Trophoblast cell (in vitro differentiated cells and primary cell): ENCODE measurements at regions not wholly inside any gene's neighbourhood (a gene's known extent, or its start where the extent isn't known, plus 50 kb on each side); places are given as distances from the start of the nearest gene placed in this dataset.
"Not testable (repeated sequence)": the region's sequence is repeated elsewhere in the genome, so short reads cannot be mapped to it uniquely, and the experiment has no call there.

Source experiments
- DNase-seq, 2 donors: peaks; one replicate each; pipeline ENCODE4 v3.0.0-alpha.2; 2016
- H2AFZ ChIP-seq: 2 replicates; pipeline ENCODE4 v1.6.1; 2013; ENCODE audit warnings: low read length, moderate library complexity, mild to moderate bottlenecking; ENCODE audit not compliant: insufficient read depth, poor library complexity
- H2AK5ac ChIP-seq: 2 replicates; pipeline ENCODE4 v1.6.1; 2013; ENCODE audit warnings: mild to moderate bottlenecking, low read length
- H2BK120ac ChIP-seq: 2 replicates; pipeline ENCODE4 v1.6.1; 2013; ENCODE audit warnings: low read length, mild to moderate bottlenecking, moderate library complexity; ENCODE audit not compliant: insufficient read depth, poor library complexity
- H2BK12ac ChIP-seq: 2 replicates; pipeline ENCODE4 v1.6.1; 2013; ENCODE audit warnings: mild to moderate bottlenecking, low read length, moderate library complexity
- H2BK5ac ChIP-seq: 2 replicates; pipeline ENCODE4 v1.6.1; 2013; ENCODE audit warnings: low read length, low read depth, moderate library complexity, mild to moderate bottlenecking; ENCODE audit not compliant: poor library complexity
- H3K14ac ChIP-seq: 2 replicates; pipeline ENCODE4 v1.6.1; 2013; ENCODE audit warnings: mild to moderate bottlenecking, low read length
- H3K18ac ChIP-seq: 2 replicates; pipeline ENCODE4 v1.6.1; 2013; ENCODE audit warnings: mild to moderate bottlenecking, low read length
- H3K23ac ChIP-seq: 2 replicates; pipeline ENCODE4 v1.6.1; 2013; ENCODE audit warnings: low read length
- H3K27ac ChIP-seq: 2 replicates; pipeline ENCODE4 v1.5.1; 2013; ENCODE audit warnings: low read depth, mild to moderate bottlenecking, inconsistent platforms, low read length, moderate library complexity
- H3K27me3 ChIP-seq: 2 replicates; pipeline ENCODE4 v1.6.1; 2013; ENCODE audit warnings: inconsistent platforms, mild to moderate bottlenecking, low read length, moderate library complexity; ENCODE audit not compliant: insufficient read depth
- H3K36me3 ChIP-seq, 2 experiments: 1 replicate in 1 of 2; 2 replicates in 1 of 2; pipeline ENCODE4 v1.6.1; 2013; ENCODE audit warnings: low read length in 2 of 2, mild to moderate bottlenecking in 2 of 2, moderate library complexity in 1 of 2; ENCODE audit not compliant: insufficient read depth in 2 of 2, control insufficient read depth in 1 of 2
- H3K4ac ChIP-seq: 2 replicates; pipeline ENCODE4 v1.6.1; 2013; ENCODE audit warnings: low read depth, mild to moderate bottlenecking, low read length, moderate library complexity
- H3K4me1 ChIP-seq, 2 experiments: 1 replicate in 1 of 2; 2 replicates in 1 of 2; pipeline ENCODE4 v1.6.1; 2013; ENCODE audit warnings: low read length in 2 of 2, mild to moderate bottlenecking in 2 of 2, moderate library complexity in 1 of 2; ENCODE audit not compliant: insufficient read depth in 2 of 2, control insufficient read depth in 1 of 2
- H3K4me2 ChIP-seq: 2 replicates; pipeline ENCODE4 v1.6.1; 2013; ENCODE audit warnings: inconsistent platforms, mild to moderate bottlenecking, low read length, moderate library complexity
- H3K4me3 ChIP-seq: 2 replicates; pipeline ENCODE4 v1.5.1; 2013; ENCODE audit warnings: mild to moderate bottlenecking, low read depth, low read length, inconsistent platforms
- H3K79me1 ChIP-seq: one replicate; pipeline ENCODE4 v1.6.1; 2013; ENCODE audit warnings: low read length
- H3K79me2 ChIP-seq: 2 replicates; pipeline ENCODE4 v1.6.1; 2013; ENCODE audit warnings: low read length, mild to moderate bottlenecking; ENCODE audit not compliant: control insufficient read depth, insufficient read depth, poor library complexity
- H3K9ac ChIP-seq: 2 replicates; pipeline ENCODE4 v1.6.1; 2013; ENCODE audit warnings: mild to moderate bottlenecking, low read length
- H3K9me3 ChIP-seq: 2 replicates; pipeline ENCODE4 v1.6.1; 2013; ENCODE audit warnings: low read depth, mild to moderate bottlenecking, control low read depth, inconsistent platforms, low read length; ENCODE audit not compliant: insufficient read depth
- H4K12ac ChIP-seq: 2 replicates; pipeline ENCODE4 v1.6.1; 2013; ENCODE audit warnings: low read depth, mild to moderate bottlenecking, low read length, moderate library complexity
- H4K8ac ChIP-seq: 2 replicates; pipeline ENCODE4 v1.6.1; 2013; ENCODE audit warnings: low read depth, mild to moderate bottlenecking, low read length, moderate library complexity
- H4K91ac ChIP-seq: one replicate; pipeline ENCODE4 v1.6.1; 2013; ENCODE audit warnings: low read depth, mild to moderate bottlenecking, low read length, moderate library complexity
- WGBS: extraction: QIAGEN DNeasy Blood & Tissue Kit; methylation state at CpG from one replicate; pipeline ENCODE4 v1.1.7; 2013; ENCODE audit warnings: missing lambda C conversion rate; ENCODE audit not compliant: insufficient read length, insufficient coverage; ENCODE audit errors: extremely low coverage; 5-methylcytosine and 5-hydroxymethylcytosine counted together

DNA sequence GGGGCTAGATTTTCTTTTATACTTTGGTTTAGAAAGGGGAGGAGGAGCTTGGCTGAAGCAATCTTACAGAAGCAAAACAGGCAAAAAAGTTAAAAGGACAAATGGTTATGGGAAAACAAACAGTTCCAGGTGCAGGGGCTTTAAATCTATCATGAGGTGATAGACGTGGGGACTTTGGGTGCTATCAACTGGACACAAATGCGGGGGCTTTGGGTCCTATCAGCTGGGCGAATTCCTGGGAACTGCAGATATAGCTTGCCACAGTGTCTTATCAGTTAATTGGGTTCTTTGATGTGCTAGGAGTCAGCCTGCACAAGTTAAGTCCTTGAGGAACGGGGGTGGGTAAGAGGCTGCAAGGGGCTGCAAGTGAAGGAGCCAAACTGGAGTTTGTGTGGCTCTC is 260.6 kb downstream of the TUBA3C start:
- Histone ChIP-seq H2BK120ac (no peak overlapping the region), H3K18ac (no peak overlapping the region), H3K4ac (no peak overlapping the region), H2AFZ (no peak overlapping the region), H3K4me3 (no peak overlapping the region), H3K27ac (no peak overlapping the region), H2AK5ac (no peak overlapping the region), H3K9ac (no peak overlapping the region), H4K8ac (no peak overlapping the region), H3K23ac (no peak overlapping the region), H3K79me1 (no peaks in the 10 kb centered on the region), H3K36me3 (no peaks in the 10 kb centered on the region), H2BK12ac (no peak overlapping the region), H3K79me2 (no peaks in the 10 kb centered on the region), H3K4me1 (no peaks in the 10 kb centered on the region), H3K14ac (no peak overlapping the region), H3K4me2 (no peak overlapping the region), H2BK5ac (no peak overlapping the region), H3K27me3 (no peaks in the 10 kb centered on the region), H4K91ac (no peak overlapping the region), H4K12ac (no peak overlapping the region), H3K9me3 (peaks cover 1% of the 10 kb centered on the region)
- WGBS: no CpG with 5 or more reads among the region's 4 CpGs
- DNase-seq: no peak

GRCh38 chr13:18905096-18905495 is 276.5 kb downstream of the TUBA3C start:
- H3K4me2 ChIP-seq, H3K79me1 ChIP-seq, H3K79me2 ChIP-seq, H4K91ac ChIP-seq, H2BK120ac ChIP-seq, H3K23ac ChIP-seq, H2AK5ac ChIP-seq, H3K27ac ChIP-seq, H2BK12ac ChIP-seq, H3K9ac ChIP-seq, H3K14ac ChIP-seq, H2AFZ ChIP-seq, H3K4me1 ChIP-seq, H3K4me3 ChIP-seq, H3K4ac ChIP-seq, H4K8ac ChIP-seq, H4K12ac ChIP-seq, DNase-seq, H3K36me3 ChIP-seq, H3K18ac ChIP-seq, H3K27me3 ChIP-seq, H2BK5ac ChIP-seq: not testable (repeated sequence)
- H3K9me3 ChIP-seq: peaks cover 30% of the 10 kb centered on the region
- WGBS: no CpG with 5 or more reads among the region's 12 CpGs

DNA sequence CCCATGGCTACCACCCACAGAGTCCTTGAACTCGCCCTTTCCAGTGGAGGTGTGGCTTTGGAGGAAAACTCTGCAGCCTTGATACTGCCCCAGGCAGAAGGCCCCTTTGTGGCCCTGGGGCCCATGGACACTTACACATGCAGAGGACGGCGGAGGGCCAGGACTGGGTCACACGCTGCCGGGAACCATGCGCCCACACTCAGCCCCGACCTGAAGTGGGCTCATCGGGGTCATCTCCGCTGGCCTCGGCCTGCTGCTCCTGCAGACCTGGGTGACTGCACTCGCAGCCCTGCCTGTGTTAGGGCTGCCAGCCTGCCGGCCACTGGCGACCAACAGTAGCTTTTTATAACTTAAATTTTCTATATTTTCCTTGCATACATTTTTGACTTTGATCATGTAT is 286.2 kb downstream of the TUBA3C start:
- not testable (repeated sequence) for DNase-seq, H3K27ac ChIP-seq, H3K4me2 ChIP-seq, H3K4me3 ChIP-seq, H2BK5ac ChIP-seq, H3K4me1 ChIP-seq, H3K36me3 ChIP-seq, H3K9ac ChIP-seq, H3K23ac ChIP-seq, H4K8ac ChIP-seq, H3K14ac ChIP-seq, H2AFZ ChIP-seq, H4K12ac ChIP-seq, H2AK5ac ChIP-seq, H3K27me3 ChIP-seq, H3K18ac ChIP-seq, H3K4ac ChIP-seq, H3K79me1 ChIP-seq, H2BK12ac ChIP-seq, H3K79me2 ChIP-seq, H4K91ac ChIP-seq, H2BK120ac ChIP-seq
- peaks cover 35% of the 10 kb centered on the region for H3K9me3 ChIP-seq
- WGBS: no CpG with 5 or more reads among the region's 13 CpGs

DNA sequence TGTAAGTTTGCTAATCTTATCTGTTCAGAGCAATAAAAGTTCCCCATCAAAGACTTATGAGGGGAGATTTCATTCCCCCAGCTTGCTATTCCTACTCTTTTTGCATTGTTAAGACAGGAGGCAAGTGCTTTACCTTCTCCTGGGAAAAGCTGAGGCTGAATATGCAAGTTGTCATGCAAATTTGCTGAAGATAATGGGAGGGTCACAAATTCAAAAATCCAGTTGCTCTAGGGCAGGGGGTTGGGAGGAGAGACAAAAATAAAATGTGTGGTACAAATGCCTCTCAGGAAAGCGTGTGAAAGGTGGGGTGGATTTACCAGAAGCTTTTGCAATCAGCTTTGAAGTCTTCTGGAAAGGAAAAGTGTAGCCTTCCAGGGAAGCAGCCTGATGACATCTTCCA is 290.4 kb downstream of the TUBA3C start:
- H2BK120ac ChIP-seq, H3K27ac ChIP-seq, H3K4ac ChIP-seq, DNase-seq, H4K8ac ChIP-seq, H4K91ac ChIP-seq, H3K79me1 ChIP-seq, H3K36me3 ChIP-seq, H3K4me2 ChIP-seq, H4K12ac ChIP-seq, H2AK5ac ChIP-seq, H3K4me3 ChIP-seq, H2BK5ac ChIP-seq, H3K27me3 ChIP-seq, H3K23ac ChIP-seq, H3K79me2 ChIP-seq, H3K9ac ChIP-seq, H3K18ac ChIP-seq, H3K14ac ChIP-seq, H2BK12ac ChIP-seq, H3K4me1 ChIP-seq, H2AFZ ChIP-seq: not testable (repeated sequence)
- H3K9me3 ChIP-seq: peaks cover 28% of the 10 kb centered on the region
- no CpG with 5 or more reads among the region's 1 CpG for WGBS
